ENCODE measurements at regions not wholly inside any gene's neighbourhood (a gene's known extent, or its start where the extent isn't known, plus 50 kb on each side); places are given as distances from the start of the nearest gene placed in this dataset.

- TF ChIP-seq, protein P1, sequence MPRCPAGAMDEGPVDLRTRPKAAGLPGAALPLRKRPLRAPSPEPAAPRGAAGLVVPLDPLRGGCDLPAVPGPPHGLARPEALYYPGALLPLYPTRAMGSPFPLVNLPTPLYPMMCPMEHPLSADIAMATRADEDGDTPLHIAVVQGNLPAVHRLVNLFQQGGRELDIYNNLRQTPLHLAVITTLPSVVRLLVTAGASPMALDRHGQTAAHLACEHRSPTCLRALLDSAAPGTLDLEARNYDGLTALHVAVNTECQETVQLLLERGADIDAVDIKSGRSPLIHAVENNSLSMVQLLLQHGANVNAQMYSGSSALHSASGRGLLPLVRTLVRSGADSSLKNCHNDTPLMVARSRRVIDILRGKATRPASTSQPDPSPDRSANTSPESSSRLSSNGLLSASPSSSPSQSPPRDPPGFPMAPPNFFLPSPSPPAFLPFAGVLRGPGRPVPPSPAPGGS (CRISPR knock-in tag; IDR thresholded peaks at IDR 0.05), result 0 out of 2 replicates have a peak, but pooled peaks have one; percentile 48
- TF ChIP-seq, protein P2, sequence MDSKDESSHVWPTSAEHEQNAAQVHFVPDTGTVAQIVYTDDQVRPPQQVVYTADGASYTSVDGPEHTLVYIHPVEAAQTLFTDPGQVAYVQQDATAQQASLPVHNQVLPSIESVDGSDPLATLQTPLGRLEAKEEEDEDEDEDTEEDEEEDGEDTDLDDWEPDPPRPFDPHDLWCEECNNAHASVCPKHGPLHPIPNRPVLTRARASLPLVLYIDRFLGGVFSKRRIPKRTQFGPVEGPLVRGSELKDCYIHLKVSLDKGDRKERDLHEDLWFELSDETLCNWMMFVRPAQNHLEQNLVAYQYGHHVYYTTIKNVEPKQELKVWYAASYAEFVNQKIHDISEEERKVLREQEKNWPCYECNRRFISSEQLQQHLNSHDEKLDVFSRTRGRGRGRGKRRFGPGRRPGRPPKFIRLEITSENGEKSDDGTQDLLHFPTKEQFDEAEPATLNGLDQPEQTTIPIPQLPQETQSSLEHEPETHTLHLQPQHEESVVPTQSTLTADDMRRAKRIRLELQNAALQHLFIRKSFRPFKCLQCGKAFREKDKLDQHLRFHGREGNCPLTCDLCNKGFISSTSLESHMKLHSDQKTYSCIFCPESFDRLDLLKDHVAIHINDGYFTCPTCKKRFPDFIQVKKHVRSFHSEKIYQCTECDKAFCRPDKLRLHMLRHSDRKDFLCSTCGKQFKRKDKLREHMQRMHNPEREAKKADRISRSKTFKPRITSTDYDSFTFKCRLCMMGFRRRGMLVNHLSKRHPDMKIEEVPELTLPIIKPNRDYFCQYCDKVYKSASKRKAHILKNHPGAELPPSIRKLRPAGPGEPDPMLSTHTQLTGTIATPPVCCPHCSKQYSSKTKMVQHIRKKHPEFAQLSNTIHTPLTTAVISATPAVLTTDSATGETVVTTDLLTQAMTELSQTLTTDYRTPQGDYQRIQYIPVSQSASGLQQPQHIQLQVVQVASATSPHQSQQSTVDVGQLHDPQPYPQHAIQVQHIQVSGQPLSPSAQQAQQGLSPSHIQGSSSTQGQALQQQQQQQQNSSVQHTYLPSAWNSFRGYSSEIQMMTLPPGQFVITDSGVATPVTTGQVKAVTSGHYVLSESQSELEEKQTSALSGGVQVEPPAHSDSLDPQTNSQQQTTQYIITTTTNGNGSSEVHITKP (CRISPR knock-in tag; IDR thresholded peaks at IDR 0.05; ENCODE audit: low read depth), result no peak
- peak; percentile 31; the same call in 1 of the 2 replicates for TF ChIP-seq SALL1 (CRISPR knock-in tag; IDR thresholded peaks at IDR 0.05)
- TF ChIP-seq CSRNP2 (CRISPR knock-in tag; conservative IDR thresholded peaks at IDR 0.05; ENCODE audit: low read depth), result no peak
- no peak for TF ChIP-seq ZNF879 (CRISPR knock-in tag; IDR thresholded peaks at IDR 0.05)
- peak; percentile 38; the same call in 1 of the 2 replicates for TF ChIP-seq ELF1 (CRISPR knock-in tag; IDR thresholded peaks at IDR 0.05)
- peak; percentile 70 for TF ChIP-seq ERF (CRISPR knock-in tag; IDR thresholded peaks at IDR 0.05)
- TF ChIP-seq PBX2 (CRISPR knock-in tag; IDR thresholded peaks at IDR 0.05), result no peak; the same call in 1 of the 2 replicates
- 0 out of 2 replicates have a peak, but pooled peaks have one; percentile 10 for TF ChIP-seq MIXL1 (CRISPR knock-in tag; IDR thresholded peaks at IDR 0.05)
- no peak for TF ChIP-seq ZNF329 (CRISPR knock-in tag; IDR thresholded peaks at IDR 0.05; ENCODE audit: low read depth)
- peak; percentile 81 for TF ChIP-seq GATAD2A (CRISPR knock-in tag; IDR thresholded peaks at IDR 0.05)
- TF ChIP-seq PATZ1 (CRISPR knock-in tag; IDR thresholded peaks at IDR 0.05), result peak; percentile 20; the same call in 1 of the 2 replicates
- TF ChIP-seq GFI1 (CRISPR knock-in tag; IDR thresholded peaks at IDR 0.05; ENCODE audit: borderline replicate concordance), result 0 out of 2 replicates have a peak, but pooled peaks have one; percentile 12
- TF ChIP-seq HDAC2 (CRISPR knock-in tag; IDR thresholded peaks at IDR 0.05), result peak; percentile 50
- TF ChIP-seq, protein P3, sequence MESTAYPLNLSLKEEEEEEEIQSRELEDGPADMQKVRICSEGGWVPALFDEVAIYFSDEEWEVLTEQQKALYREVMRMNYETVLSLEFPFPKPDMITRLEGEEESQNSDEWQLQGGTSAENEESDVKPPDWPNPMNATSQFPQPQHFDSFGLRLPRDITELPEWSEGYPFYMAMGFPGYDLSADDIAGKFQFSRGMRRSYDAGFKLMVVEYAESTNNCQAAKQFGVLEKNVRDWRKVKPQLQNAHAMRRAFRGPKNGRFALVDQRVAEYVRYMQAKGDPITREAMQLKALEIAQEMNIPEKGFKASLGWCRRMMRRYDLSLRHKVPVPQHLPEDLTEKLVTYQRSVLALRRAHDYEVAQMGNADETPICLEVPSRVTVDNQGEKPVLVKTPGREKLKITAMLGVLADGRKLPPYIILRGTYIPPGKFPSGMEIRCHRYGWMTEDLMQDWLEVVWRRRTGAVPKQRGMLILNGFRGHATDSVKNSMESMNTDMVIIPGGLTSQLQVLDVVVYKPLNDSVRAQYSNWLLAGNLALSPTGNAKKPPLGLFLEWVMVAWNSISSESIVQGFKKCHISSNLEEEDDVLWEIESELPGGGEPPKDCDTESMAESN (CRISPR knock-in tag; conservative IDR thresholded peaks at IDR 0.05), result 0 out of 2 replicates have a peak, but pooled peaks have one; percentile 30
- TF ChIP-seq, protein P4, sequence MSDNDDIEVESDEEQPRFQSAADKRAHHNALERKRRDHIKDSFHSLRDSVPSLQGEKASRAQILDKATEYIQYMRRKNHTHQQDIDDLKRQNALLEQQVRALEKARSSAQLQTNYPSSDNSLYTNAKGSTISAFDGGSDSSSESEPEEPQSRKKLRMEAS (IDR thresholded peaks at IDR 0.05), result no peak
- TF ChIP-seq ZNF660 (CRISPR knock-in tag; IDR thresholded peaks at IDR 0.05; ENCODE audit: borderline replicate concordance, low read depth), result no peak
- TF ChIP-seq ZNF652 (CRISPR knock-in tag; IDR thresholded peaks at IDR 0.05; ENCODE audit: borderline replicate concordance, low read depth), result peak; percentile 30; the same call in 1 of the 2 replicates
Measured at GRCh38 chr14:37650356-37651037, 55.1 kb downstream of the TTC6 start (continued).
